ENCODE measurements at regions not wholly inside any gene's neighbourhood (a gene's known extent, or its start where the extent isn't known, plus 50 kb on each side); places are given as distances from the start of the nearest gene placed in this dataset.

DNA sequence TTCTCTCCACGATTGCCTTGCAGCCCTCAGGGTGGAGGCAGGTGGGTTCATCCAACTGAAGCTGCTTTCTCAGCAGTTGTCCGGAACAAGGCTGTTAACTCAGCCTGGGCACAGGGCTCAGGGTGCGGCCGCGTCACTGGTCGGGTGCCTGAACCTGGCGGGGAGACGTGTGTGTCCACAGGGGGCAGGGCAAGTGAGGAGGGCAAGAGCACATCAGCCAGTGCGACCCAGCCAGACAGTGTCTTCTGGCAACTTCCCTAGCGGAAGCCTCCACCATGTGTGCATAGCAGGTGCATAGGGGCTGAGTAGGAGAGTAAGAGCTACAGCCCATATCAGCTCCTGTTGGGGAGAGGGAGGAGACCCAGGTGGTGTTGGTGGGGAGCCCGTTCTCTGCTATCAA is 150.4 kb upstream of the THRB start:
- Mint-ChIP-seq H3K27me3 (ENCODE audit: unreplicated experiment) (no peaks in the 10 kb centered on the region), H3K36me3 (ENCODE audit: unreplicated experiment) (no peaks in the 10 kb centered on the region), H3K4me1 (ENCODE audit: unreplicated experiment) (peaks cover 4% of the 10 kb centered on the region), H3K4me3 (ENCODE audit: unreplicated experiment) (no peak overlapping the region), H3K9me3 (ENCODE audit: unreplicated experiment) (no peaks in the 10 kb centered on the region), H3K27ac (ENCODE audit: unreplicated experiment) (no peak overlapping the region)
- no peak for DNase-seq (ENCODE audit: extremely low spot score, unreplicated experiment)
- TF ChIP-seq, protein P1, sequence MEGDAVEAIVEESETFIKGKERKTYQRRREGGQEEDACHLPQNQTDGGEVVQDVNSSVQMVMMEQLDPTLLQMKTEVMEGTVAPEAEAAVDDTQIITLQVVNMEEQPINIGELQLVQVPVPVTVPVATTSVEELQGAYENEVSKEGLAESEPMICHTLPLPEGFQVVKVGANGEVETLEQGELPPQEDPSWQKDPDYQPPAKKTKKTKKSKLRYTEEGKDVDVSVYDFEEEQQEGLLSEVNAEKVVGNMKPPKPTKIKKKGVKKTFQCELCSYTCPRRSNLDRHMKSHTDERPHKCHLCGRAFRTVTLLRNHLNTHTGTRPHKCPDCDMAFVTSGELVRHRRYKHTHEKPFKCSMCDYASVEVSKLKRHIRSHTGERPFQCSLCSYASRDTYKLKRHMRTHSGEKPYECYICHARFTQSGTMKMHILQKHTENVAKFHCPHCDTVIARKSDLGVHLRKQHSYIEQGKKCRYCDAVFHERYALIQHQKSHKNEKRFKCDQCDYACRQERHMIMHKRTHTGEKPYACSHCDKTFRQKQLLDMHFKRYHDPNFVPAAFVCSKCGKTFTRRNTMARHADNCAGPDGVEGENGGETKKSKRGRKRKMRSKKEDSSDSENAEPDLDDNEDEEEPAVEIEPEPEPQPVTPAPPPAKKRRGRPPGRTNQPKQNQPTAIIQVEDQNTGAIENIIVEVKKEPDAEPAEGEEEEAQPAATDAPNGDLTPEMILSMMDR (IDR thresholded peaks at IDR 0.05), result no peak

DNA sequence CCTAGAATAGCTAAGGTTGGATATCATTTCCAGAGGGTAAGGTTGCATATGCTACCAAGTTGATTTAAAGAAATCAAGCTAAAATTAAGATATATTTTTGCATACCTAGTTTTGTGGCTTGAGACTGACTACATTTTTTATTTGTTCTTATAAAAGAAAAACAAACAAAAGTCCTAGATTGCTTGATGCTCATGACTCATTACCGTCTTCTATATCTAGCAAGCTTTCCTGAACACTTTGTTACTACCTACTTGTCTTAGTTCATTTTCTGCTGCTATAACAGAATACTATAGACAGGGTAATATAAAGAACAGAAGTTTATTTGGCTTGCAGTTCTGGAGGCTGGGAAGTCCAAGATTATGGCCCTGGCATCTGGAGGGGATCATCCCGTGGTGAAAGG is 152.1 kb upstream of the THRB start:
- no peaks in the 10 kb centered on the region for H3K36me3 Mint-ChIP-seq (ENCODE audit: unreplicated experiment)
- no peaks in the 10 kb centered on the region for H3K27me3 Mint-ChIP-seq (ENCODE audit: unreplicated experiment)
- no peaks in the 10 kb centered on the region for H3K9me3 Mint-ChIP-seq (ENCODE audit: unreplicated experiment)
- TF ChIP-seq, protein P1 (IDR thresholded peaks at IDR 0.05), result no peak
- no peak overlapping the region for H3K27ac Mint-ChIP-seq (ENCODE audit: unreplicated experiment)
- H3K4me1 Mint-ChIP-seq (ENCODE audit: unreplicated experiment), result no peaks in the 10 kb centered on the region
- DNase-seq (ENCODE audit: extremely low spot score, unreplicated experiment), result no peak
- H3K4me3 Mint-ChIP-seq (ENCODE audit: unreplicated experiment), result no peak overlapping the region

DNA sequence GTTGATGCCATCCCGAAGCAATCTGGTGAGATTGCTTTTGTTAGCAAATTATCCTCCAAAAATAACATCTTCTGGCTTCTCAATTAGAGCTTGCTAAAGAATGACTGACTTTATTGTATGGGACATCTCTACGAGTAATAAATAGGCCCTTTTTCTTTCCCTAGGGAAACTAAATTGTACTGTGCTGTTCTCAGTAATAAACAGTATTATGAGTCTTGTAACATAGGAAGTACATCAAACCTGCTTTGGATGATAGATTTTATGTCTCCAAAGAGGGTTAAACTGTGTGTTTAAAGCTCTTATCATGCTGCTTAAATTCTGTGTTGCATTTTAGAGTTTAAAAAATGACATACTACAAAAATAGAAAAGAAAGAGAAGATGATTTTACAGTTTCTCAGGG is 153.4 kb upstream of the THRB start:
- H3K4me3 Mint-ChIP-seq (ENCODE audit: unreplicated experiment), result no peak overlapping the region
- H3K4me1 Mint-ChIP-seq (ENCODE audit: unreplicated experiment), result no peaks in the 10 kb centered on the region
- H3K36me3 Mint-ChIP-seq (ENCODE audit: unreplicated experiment), result no peaks in the 10 kb centered on the region
- no peaks in the 10 kb centered on the region for H3K9me3 Mint-ChIP-seq (ENCODE audit: unreplicated experiment)
- no peak for DNase-seq (ENCODE audit: extremely low spot score, unreplicated experiment)
- peaks cover under 1% of the 10 kb centered on the region for H3K27me3 Mint-ChIP-seq (ENCODE audit: unreplicated experiment)
- H3K27ac Mint-ChIP-seq (ENCODE audit: unreplicated experiment), result no peak overlapping the region
- TF ChIP-seq, protein P1 (IDR thresholded peaks at IDR 0.05), result no peak

DNA sequence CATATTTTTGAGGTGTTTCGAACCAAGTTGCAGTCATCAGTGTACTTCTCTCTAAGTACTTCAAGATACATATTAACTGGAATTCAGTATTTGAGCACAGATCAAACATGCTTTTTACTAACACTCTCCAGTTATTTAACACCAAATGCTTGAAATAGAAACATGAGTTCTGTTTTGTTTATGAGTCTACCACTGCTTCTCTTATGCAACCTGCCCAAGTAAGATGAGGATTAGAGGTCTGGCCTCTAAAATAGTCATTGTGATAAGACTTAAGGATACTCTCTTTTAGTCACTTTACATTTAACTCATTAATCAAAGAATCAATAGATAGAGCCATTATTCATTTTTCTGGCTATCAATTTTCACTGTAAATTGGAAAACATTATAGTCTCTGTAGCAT is 156.2 kb upstream of the THRB start:
- TF ChIP-seq, protein P1 (IDR thresholded peaks at IDR 0.05), result no peak
- Mint-ChIP-seq H3K27ac (ENCODE audit: unreplicated experiment) (no peak overlapping the region), H3K9me3 (ENCODE audit: unreplicated experiment) (peaks cover 5% of the 10 kb centered on the region), H3K4me3 (ENCODE audit: unreplicated experiment) (no peak overlapping the region), H3K4me1 (ENCODE audit: unreplicated experiment) (no peaks in the 10 kb centered on the region), H3K27me3 (ENCODE audit: unreplicated experiment) (peaks cover 9% of the 10 kb centered on the region), H3K36me3 (ENCODE audit: unreplicated experiment) (peaks cover 4% of the 10 kb centered on the region)
- no peak for DNase-seq (ENCODE audit: extremely low spot score, unreplicated experiment)

DNA sequence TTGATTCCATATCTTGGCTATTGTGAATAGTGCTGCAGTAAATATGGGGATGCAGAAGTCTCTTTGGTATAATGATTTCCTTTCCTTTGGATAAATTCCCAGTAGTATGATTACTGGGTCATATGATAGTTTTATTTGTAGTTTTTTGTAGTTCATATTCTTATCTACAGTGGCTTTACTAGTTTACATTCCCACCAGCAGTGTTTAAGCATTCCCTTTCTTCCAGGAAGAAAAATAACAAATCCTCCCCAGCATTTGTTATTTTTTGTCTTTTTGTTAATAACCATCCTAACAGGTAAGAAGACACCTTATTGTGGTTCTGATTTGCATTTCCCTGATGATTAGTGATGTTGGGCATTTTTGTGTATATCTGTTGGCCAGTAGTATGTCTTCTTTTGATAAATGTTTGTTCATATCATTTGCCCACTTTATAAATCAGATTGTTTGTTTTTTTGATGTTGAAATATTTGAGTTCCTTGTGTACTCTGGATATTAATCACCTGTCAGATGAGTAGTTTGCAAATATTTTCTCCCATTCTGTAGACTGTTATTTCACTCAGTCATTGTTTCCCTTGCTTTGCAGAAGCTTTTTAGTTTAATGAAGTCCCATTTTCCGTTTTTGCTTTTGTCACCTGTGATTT is 163.3 kb upstream of the THRB start:
- Mint-ChIP-seq H3K27ac (ENCODE audit: unreplicated experiment) (no peak overlapping the region), H3K36me3 (ENCODE audit: unreplicated experiment) (peaks cover 5% of the 10 kb centered on the region), H3K9me3 (ENCODE audit: unreplicated experiment) (peaks cover 6% of the 10 kb centered on the region), H3K4me1 (ENCODE audit: unreplicated experiment) (no peaks in the 10 kb centered on the region), H3K27me3 (ENCODE audit: unreplicated experiment) (peaks cover 9% of the 10 kb centered on the region), H3K4me3 (ENCODE audit: unreplicated experiment) (no peak overlapping the region)
- TF ChIP-seq, protein P1 (IDR thresholded peaks at IDR 0.05), result no peak
- DNase-seq (ENCODE audit: extremely low spot score, unreplicated experiment), result no peak

Measured in osteocyte (in vitro differentiated cells).